ENCODE measurements at regions not wholly inside any gene's neighbourhood (a gene's known extent, or its start where the extent isn't known, plus 50 kb on each side); places are given as distances from the start of the nearest gene placed in this dataset.
"Not testable (repeated sequence)": the region's sequence is repeated elsewhere in the genome, so short reads cannot be mapped to it uniquely, and the experiment has no call there.

- TF ChIP-seq, protein P1, sequence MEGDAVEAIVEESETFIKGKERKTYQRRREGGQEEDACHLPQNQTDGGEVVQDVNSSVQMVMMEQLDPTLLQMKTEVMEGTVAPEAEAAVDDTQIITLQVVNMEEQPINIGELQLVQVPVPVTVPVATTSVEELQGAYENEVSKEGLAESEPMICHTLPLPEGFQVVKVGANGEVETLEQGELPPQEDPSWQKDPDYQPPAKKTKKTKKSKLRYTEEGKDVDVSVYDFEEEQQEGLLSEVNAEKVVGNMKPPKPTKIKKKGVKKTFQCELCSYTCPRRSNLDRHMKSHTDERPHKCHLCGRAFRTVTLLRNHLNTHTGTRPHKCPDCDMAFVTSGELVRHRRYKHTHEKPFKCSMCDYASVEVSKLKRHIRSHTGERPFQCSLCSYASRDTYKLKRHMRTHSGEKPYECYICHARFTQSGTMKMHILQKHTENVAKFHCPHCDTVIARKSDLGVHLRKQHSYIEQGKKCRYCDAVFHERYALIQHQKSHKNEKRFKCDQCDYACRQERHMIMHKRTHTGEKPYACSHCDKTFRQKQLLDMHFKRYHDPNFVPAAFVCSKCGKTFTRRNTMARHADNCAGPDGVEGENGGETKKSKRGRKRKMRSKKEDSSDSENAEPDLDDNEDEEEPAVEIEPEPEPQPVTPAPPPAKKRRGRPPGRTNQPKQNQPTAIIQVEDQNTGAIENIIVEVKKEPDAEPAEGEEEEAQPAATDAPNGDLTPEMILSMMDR (IDR thresholded peaks at IDR 0.05; ENCODE audit: insufficient read depth, low read length): peak; percentile 58
- no peak overlapping the region for H3K4me3 ChIP-seq (ENCODE audit: low read depth, low read length)
- DNase-seq (ENCODE audit: low read depth): peak; percentile 50
Observed at GRCh38 chr2:182649316-182649715, 66.7 kb upstream of the DNAJC10 start.

DNA sequence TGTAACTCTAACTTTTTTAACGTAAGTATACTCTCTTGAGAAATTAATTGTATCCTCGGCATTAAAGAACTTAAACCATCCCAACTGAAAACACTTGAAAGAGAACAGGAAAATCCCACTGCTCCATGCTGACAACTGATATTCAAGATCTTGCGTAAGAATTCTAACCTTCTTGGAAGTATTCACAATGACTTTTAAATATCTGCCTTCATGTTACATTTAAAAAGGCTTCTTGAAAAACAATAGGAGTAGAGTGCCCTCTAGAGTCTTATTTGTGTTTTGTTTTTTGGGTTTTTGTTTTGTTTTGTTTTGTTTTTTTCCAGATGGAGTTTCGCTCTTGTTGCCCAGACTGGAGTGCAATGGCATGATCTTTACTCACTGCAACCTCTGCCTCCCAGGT lies 65.4 kb upstream of the DNAJC10 start:
- peak overlapping the region; percentile 34 for H3K4me3 ChIP-seq (ENCODE audit: low read depth, low read length)
- peak; percentile 86 for DNase-seq (ENCODE audit: low read depth)
- TF ChIP-seq, protein P1 (IDR thresholded peaks at IDR 0.05; ENCODE audit: insufficient read depth, low read length): peak; percentile 37

- no peak for DNase-seq (ENCODE audit: low read depth)
Observed at GRCh38 chr2:182652326-182652725, 63.7 kb upstream of the DNAJC10 start.

GRCh38 chr2:182655750-182656149 lies 60.3 kb upstream of the DNAJC10 start:
- DNase-seq (ENCODE audit: low read depth): no peak
- H3K4me3 ChIP-seq (ENCODE audit: low read depth, low read length): no peak overlapping the region
- TF ChIP-seq, protein P1 (IDR thresholded peaks at IDR 0.05; ENCODE audit: insufficient read depth, low read length): no peak

More at GRCh38 chr2:182652326-182652725, 63.7 kb upstream of the DNAJC10 start:
- H3K4me3 ChIP-seq (ENCODE audit: low read depth, low read length): no peak overlapping the region
- TF ChIP-seq, protein P1 (IDR thresholded peaks at IDR 0.05; ENCODE audit: insufficient read depth, low read length): no peak

DNA sequence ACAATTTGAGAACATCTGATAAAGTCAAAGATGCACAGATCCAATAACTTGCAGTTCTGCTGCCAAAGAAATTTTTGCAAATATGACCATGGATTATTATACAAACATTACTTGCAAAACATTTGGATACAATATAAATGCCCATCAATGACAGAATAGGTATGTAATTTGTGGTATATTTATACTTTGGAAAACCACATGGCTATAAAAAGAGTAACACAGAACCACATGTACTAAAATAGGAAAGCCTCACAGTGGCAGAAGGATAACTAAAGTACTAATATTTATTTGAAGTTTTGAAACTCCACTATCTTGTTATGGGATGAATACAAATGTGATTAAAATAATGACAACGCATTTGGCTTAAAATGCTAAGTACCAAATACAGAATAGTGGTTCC lies 51.8 kb upstream of the DNAJC10 start:
- H3K4me3 ChIP-seq (ENCODE audit: low read depth, low read length): no peak overlapping the region
- DNase-seq (ENCODE audit: low read depth): no peak
- TF ChIP-seq, protein P1 (IDR thresholded peaks at IDR 0.05; ENCODE audit: insufficient read depth, low read length): no peak

- not testable (repeated sequence) for DNase-seq (ENCODE audit: low read depth)
Observed at GRCh38 chr2:182665500-182665899, 50.6 kb upstream of the DNAJC10 start.

More at GRCh38 chr2:182665500-182665899, 50.6 kb upstream of the DNAJC10 start:
- H3K4me3 ChIP-seq (ENCODE audit: low read depth, low read length): not testable (repeated sequence)
